B cell (primary cell): ENCODE measurements at regions not wholly inside any gene's neighbourhood (a gene's known extent, or its start where the extent isn't known, plus 50 kb on each side); places are given as distances from the start of the nearest gene placed in this dataset.

Experiments
- ATAC-seq: fragments of 200-7000 bp; cut with Tn5 transposase; one replicate; pipeline ENCODE4 v1.10.0; 2021; ENCODE audit warnings: low read depth, mild to moderate bottlenecking, moderate number of reproducible peaks, moderate library complexity
- CTCF ChIA-PET: fragments of 350-600 bp; sonication (Branson Sonifier 250); formaldehyde crosslinking; loops from one replicate; lab custom pipeline; 2021; ENCODE audit warnings: antibody characterized with exemption, inconsistent platforms; lab: Charles Lee
- POLR2A ChIA-PET: fragments of 350-600 bp; sonication (Branson Sonifier 250); formaldehyde crosslinking; loops from one replicate; lab custom pipeline; 2021; ENCODE audit warnings: antibody characterized with exemption; lab: Charles Lee
- DNase-seq: peaks from one replicate; pipeline ENCODE4 v3.0.0; 2013
- H2AFZ ChIP-seq: 2 replicates; pipeline ENCODE4 v1.6.1; 2012; ENCODE audit warnings: mild to moderate bottlenecking, low read depth, low read length; ENCODE audit not compliant: insufficient read depth, poor library complexity, severe bottlenecking
- H3K27ac ChIP-seq, 2 donors: 1 replicate in 1 of 2; 2 replicates in 1 of 2; pipeline ENCODE4 v1.5.1; 2012 to 2013; ENCODE audit warnings: low read length in 2 of 2, mild to moderate bottlenecking in 2 of 2, moderate library complexity in 1 of 2
- H3K27me3 ChIP-seq, 4 experiments: fragments of 200-600 bp in 1 of 4; sonication (generic) in 1 of 4; replicated peaks in 1 of 4; 1 replicate in 2 of 4; 2 replicates in 2 of 4; pipeline versions ENCODE4 v1.6.1 to v1.7.0; 2013 to 2016; ENCODE audit warnings: low read length in 3 of 4, mild to moderate bottlenecking in 2 of 4, mixed read lengths in 1 of 4, moderate library complexity in 1 of 4; ENCODE audit not compliant: insufficient read depth in 4 of 4, control insufficient read depth in 3 of 4; ENCODE audit errors: control extremely low read depth in 1 of 4
- H3K36me3 ChIP-seq, 2 experiments: replicated peaks in 1 of 2; 1 replicate in 1 of 2; 2 replicates in 1 of 2; pipeline versions ENCODE4 v1.6.1 to v1.7.1; 2013; ENCODE audit warnings: low read length in 1 of 2; ENCODE audit not compliant: insufficient read depth in 2 of 2, control insufficient read depth in 1 of 2; ENCODE audit errors: control extremely low read depth in 1 of 2, extremely low read depth in 1 of 2
- H3K4me1 ChIP-seq, 2 donors: fragments of 200-600 bp in 1 of 2; sonication (generic) in 1 of 2; 1 replicate in 1 of 2; 2 replicates in 1 of 2; pipeline versions ENCODE4 v1.5.1 to v1.6.1; 2013 to 2017; ENCODE audit warnings: low read length in 2 of 2; ENCODE audit not compliant: control insufficient read depth in 2 of 2, insufficient read depth in 2 of 2
- H3K4me2 ChIP-seq: replicated peaks from 2 replicates; pipeline ENCODE3; 2012; ENCODE audit warnings: mild to moderate bottlenecking, low read depth, low read length; ENCODE audit not compliant: poor library complexity, severe bottlenecking
- H3K4me3 ChIP-seq, 5 experiments: fragments of 200-600 bp in 1 of 5; sonication (generic) in 1 of 5; 1 replicate in 3 of 5; 2 replicates in 2 of 5; pipeline versions ENCODE4 v1.5.1 to v1.7.0; 2011 to 2016; ENCODE audit warnings: low read length in 4 of 5, mild to moderate bottlenecking in 4 of 5, low read depth in 2 of 5, control low read depth in 1 of 5, moderate library complexity in 1 of 5; ENCODE audit not compliant: insufficient read depth in 1 of 5; ENCODE audit errors: control extremely low read depth in 1 of 5, extremely low read depth in 1 of 5
- H3K79me2 ChIP-seq: fragments of 200-600 bp; sonication (generic); one replicate; pipeline ENCODE4 v1.6.0; 2016; ENCODE audit warnings: low read length; ENCODE audit not compliant: control insufficient read depth, insufficient read depth
- H3K9ac ChIP-seq: fragments of 200-600 bp; sonication (generic); 2 replicates; pipeline ENCODE4 v1.6.1; 2017; ENCODE audit warnings: mild to moderate bottlenecking, low read length, moderate library complexity
- H3K9me3 ChIP-seq, 3 donors: one replicate each; pipeline versions ENCODE4 v1.6.1 to v1.7.1; 2013; ENCODE audit warnings: low read length in 2 of 3; ENCODE audit not compliant: control insufficient read depth in 2 of 3, insufficient read depth in 1 of 3; ENCODE audit errors: control extremely low read depth in 1 of 3
- H4K20me1 ChIP-seq: 2 replicates; pipeline ENCODE4 v1.6.0; 2012; ENCODE audit warnings: mild to moderate bottlenecking, low read length; ENCODE audit not compliant: insufficient read depth, control insufficient read depth, poor library complexity, severe bottlenecking
- H3K27ac Mint-ChIP-seq: one replicate; pipeline ENCODE4 v1.8.0; 2021; ENCODE audit warnings: mixed read lengths
- H3K27me3 Mint-ChIP-seq: one replicate; pipeline ENCODE4 v1.8.0; 2021; ENCODE audit warnings: mixed read lengths
- H3K4me1 Mint-ChIP-seq: one replicate; pipeline ENCODE4 v1.8.0; 2021; ENCODE audit warnings: mixed read lengths
- H3K4me3 Mint-ChIP-seq: one replicate; pipeline ENCODE4 v1.8.0; 2021; ENCODE audit warnings: mixed read lengths
- H3K9me3 Mint-ChIP-seq: one replicate; pipeline ENCODE4 v1.8.0; 2022; ENCODE audit warnings: mixed read lengths; ENCODE audit not compliant: insufficient read depth
- CTCF ChIP-seq: fragments of 200-600 bp; IDR thresholded peaks from one replicate; pipeline ENCODE4 v1.8.0; 2022; ENCODE audit warnings: antibody characterized with exemption, mild to moderate bottlenecking
- EZH2 ChIP-seq: IDR thresholded peaks from 2 replicates; pipeline ENCODE4 v1.6.1; 2012; ENCODE audit warnings: borderline replicate concordance, low read depth, mild to moderate bottlenecking, moderate library complexity, low read length; ENCODE audit not compliant: insufficient read depth, poor library complexity, severe bottlenecking
- WGBS: methylation state at CpG from one replicate; pipeline ENCODE4 v1.1.5; 2013; ENCODE audit warnings: missing lambda C conversion rate; ENCODE audit not compliant: insufficient coverage; 5-methylcytosine and 5-hydroxymethylcytosine counted together
- intact Hi-C: fragments of 100-400 bp; cut with micrococcal nuclease; formaldehyde crosslinking; loops from one replicate; pipeline ENCODE4 v1.10.0; 2022

GRCh38 chr12:25689996-25690501, 137.0 kb upstream of the LMNTD1 start:
- no peak overlapping the region for H3K27ac Mint-ChIP-seq
- no peak overlapping the region for H2AFZ ChIP-seq
- H3K4me1 Mint-ChIP-seq = no peaks in the 10 kb centered on the region
- no peaks in the 10 kb centered on the region for H3K79me2 ChIP-seq
- no peak overlapping the region for H3K4me3 Mint-ChIP-seq
- H3K9me3 ChIP-seq = peaks cover 0 to 9% (median 0%) of the 10 kb centered on the region in 3 donors
- H4K20me1 ChIP-seq = no peaks in the 10 kb centered on the region
- POLR2A ChIA-PET = no interaction called here
- no peaks in the 10 kb centered on the region for H3K9me3 Mint-ChIP-seq
- CTCF ChIA-PET = no interaction called here
- H3K4me2 ChIP-seq = no peak overlapping the region
- no peak for DNase-seq
- intact Hi-C loops = no loop called here
- no peak overlapping the region for H3K9ac ChIP-seq
- H3K36me3 ChIP-seq = no peaks in the 10 kb centered on the region
- WGBS = 94% methylated on average over 5 of the region's 5 CpGs
- no peaks in the 10 kb centered on the region for H3K27me3 ChIP-seq
- no peaks in the 10 kb centered on the region for H3K4me1 ChIP-seq
- H3K4me3 ChIP-seq = no peak overlapping the region
- no peak for ATAC-seq
- H3K27me3 Mint-ChIP-seq = peaks cover 28% of the 10 kb centered on the region
- H3K27ac ChIP-seq = no peak overlapping the region
- no peak for TF ChIP-seq EZH2
- no peak for TF ChIP-seq CTCF

- ATAC-seq = no peak
Measured at GRCh38 chr12:25690996-25691864, 138.1 kb upstream of the LMNTD1 start.

More at GRCh38 chr12:25690996-25691864, 138.1 kb upstream of the LMNTD1 start:
- POLR2A ChIA-PET = no interaction called here
- Histone ChIP-seq H3K36me3 (no peaks in the 10 kb centered on the region), H4K20me1 (no peaks in the 10 kb centered on the region), H3K9ac (no peak overlapping the region), H2AFZ (no peak overlapping the region), H3K4me1 (no peaks in the 10 kb centered on the region), H3K79me2 (no peaks in the 10 kb centered on the region), H3K27me3 (no peaks in the 10 kb centered on the region), H3K4me3 (no peak overlapping the region), H3K9me3 (peaks cover 0 to 8% (median 0%) of the 10 kb centered on the region in 3 donors), H3K4me2 (no peak overlapping the region), H3K27ac (no peak overlapping the region)
- H3K9me3 Mint-ChIP-seq = no peaks in the 10 kb centered on the region
- H3K4me3 Mint-ChIP-seq = no peak overlapping the region
- intact Hi-C loops = no loop called here
- H3K27ac Mint-ChIP-seq = no peak overlapping the region
- no peak for DNase-seq
- WGBS = 100% methylated on average over 1 of the region's 8 CpGs
- H3K27me3 Mint-ChIP-seq = peaks cover 25% of the 10 kb centered on the region
- no peaks in the 10 kb centered on the region for H3K4me1 Mint-ChIP-seq
- CTCF ChIA-PET = no interaction called here
- TF ChIP-seq EZH2 (no peak), CTCF (no peak)
